ENCODE measurements at regions not wholly inside any gene's neighbourhood (a gene's known extent, or its start where the extent isn't known, plus 50 kb on each side); places are given as distances from the start of the nearest gene placed in this dataset.

DNA sequence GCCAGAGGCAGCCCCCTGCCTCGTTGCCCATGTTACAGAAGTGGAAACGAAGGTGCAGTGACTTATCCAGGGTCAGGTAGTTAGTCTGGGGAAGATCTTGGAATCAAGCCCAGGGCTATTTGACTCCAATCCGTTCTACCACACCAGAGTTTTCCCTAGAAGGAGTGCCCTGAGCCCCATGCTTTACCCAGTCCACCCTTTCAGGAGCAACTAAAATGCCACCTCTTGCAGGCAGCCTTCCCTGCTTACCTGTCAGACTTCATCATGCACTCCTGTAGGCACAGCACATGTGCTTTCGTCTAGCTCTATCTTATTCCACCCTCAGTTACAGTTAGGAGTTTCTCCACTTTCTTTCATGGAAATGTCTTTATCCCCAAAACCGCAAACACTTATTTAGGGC is 80.2 kb downstream of the CHST1 start:
- ATAC-seq (ENCODE audit: low read depth) (no peak), DNase-seq (ENCODE audit: low spot score) (no peak)
- no peak overlapping the region for H3K27ac ChIP-seq (ENCODE audit: poor library complexity, severe bottlenecking)

DNA sequence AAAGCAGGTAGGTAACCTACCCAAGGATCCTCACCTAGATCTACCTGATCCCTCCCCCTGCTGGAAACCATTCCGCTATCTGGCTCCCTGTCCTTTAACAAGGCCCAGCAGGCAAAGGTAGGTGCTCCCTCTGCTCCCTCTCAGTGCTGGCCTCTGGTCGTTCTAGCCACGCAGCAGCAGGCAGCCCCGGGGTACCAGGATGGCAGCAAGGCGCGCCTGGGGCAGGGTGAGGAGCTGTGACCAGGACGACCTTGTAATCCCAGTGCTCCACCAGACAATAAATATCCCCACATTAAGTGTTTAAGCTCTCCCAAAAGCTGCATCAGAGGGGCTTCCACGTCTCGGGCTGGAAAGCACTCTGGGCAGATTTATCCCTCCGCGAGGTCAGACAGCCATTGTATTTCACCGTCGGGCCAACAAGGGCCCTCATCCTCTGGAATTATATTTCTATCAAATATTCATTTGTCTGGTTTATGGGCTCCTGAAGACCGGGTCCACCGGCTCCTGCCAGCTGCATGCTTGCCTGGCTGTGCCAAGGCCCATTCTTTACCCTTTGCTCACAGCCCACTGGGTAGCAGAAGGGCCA is 81.3 kb downstream of the CHST1 start:
- DNase-seq (ENCODE audit: low spot score) (no peak), ATAC-seq (ENCODE audit: low read depth) (no peak)
- H3K27ac ChIP-seq (ENCODE audit: poor library complexity, severe bottlenecking): no peak overlapping the region
- no peak overlapping the region for H3K4me3 ChIP-seq (ENCODE audit: severe bottlenecking)
- no peaks in the 10 kb centered on the region for H3K9me3 ChIP-seq (ENCODE audit: severe bottlenecking)
- H3K27me3 ChIP-seq (ENCODE audit: insufficient read depth, poor library complexity, severe bottlenecking): peaks cover 3% of the 10 kb centered on the region
- no peaks in the 10 kb centered on the region for H3K36me3 ChIP-seq (ENCODE audit: low read depth)
- TF ChIP-seq, protein P1, sequence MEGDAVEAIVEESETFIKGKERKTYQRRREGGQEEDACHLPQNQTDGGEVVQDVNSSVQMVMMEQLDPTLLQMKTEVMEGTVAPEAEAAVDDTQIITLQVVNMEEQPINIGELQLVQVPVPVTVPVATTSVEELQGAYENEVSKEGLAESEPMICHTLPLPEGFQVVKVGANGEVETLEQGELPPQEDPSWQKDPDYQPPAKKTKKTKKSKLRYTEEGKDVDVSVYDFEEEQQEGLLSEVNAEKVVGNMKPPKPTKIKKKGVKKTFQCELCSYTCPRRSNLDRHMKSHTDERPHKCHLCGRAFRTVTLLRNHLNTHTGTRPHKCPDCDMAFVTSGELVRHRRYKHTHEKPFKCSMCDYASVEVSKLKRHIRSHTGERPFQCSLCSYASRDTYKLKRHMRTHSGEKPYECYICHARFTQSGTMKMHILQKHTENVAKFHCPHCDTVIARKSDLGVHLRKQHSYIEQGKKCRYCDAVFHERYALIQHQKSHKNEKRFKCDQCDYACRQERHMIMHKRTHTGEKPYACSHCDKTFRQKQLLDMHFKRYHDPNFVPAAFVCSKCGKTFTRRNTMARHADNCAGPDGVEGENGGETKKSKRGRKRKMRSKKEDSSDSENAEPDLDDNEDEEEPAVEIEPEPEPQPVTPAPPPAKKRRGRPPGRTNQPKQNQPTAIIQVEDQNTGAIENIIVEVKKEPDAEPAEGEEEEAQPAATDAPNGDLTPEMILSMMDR (IDR thresholded peaks at IDR 0.05; ENCODE audit: poor library complexity, severe bottlenecking): no peak
- H3K4me1 ChIP-seq (ENCODE audit: insufficient read depth, poor library complexity, severe bottlenecking): no peaks in the 10 kb centered on the region

More for the DNA sequence above, 80.2 kb downstream of the CHST1 start:
- peaks cover 3% of the 10 kb centered on the region for H3K27me3 ChIP-seq (ENCODE audit: insufficient read depth, poor library complexity, severe bottlenecking)
- H3K9me3 ChIP-seq (ENCODE audit: severe bottlenecking): no peaks in the 10 kb centered on the region
- no peaks in the 10 kb centered on the region for H3K36me3 ChIP-seq (ENCODE audit: low read depth)
- TF ChIP-seq, protein P1 (IDR thresholded peaks at IDR 0.05; ENCODE audit: poor library complexity, severe bottlenecking): no peak
- no peak overlapping the region for H3K4me3 ChIP-seq (ENCODE audit: severe bottlenecking)
- no peaks in the 10 kb centered on the region for H3K4me1 ChIP-seq (ENCODE audit: insufficient read depth, poor library complexity, severe bottlenecking)

DNA sequence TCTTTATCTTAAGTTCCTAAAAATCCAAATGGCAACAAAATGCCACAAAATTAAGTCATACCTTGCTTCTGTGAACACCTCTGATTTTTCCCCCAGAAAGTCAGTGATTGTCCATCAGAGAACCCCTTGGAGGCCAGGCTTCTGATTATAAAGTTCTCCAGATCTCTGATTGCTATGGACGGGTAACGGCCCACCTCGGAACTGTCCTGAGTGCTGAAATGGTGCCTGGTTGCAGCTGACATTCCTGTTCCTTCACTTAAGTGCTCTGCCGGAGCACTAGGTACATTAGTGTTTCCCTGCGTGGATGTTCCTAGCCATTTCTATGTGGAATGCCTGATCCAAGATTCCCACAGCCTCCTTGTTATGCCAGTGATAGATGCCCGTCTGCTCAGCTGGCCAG is 85.0 kb downstream of the CHST1 start:
- ATAC-seq (ENCODE audit: low read depth) (0 out of 3 replicates have a peak, but pooled peaks have one; percentile 45), DNase-seq (ENCODE audit: low spot score) (no peak)
- Histone ChIP-seq H3K4me1 (ENCODE audit: insufficient read depth, poor library complexity, severe bottlenecking) (no peaks in the 10 kb centered on the region), H3K27ac (ENCODE audit: poor library complexity, severe bottlenecking) (no peak overlapping the region), H3K27me3 (ENCODE audit: insufficient read depth, poor library complexity, severe bottlenecking) (no peaks in the 10 kb centered on the region), H3K36me3 (ENCODE audit: low read depth) (no peaks in the 10 kb centered on the region), H3K9me3 (ENCODE audit: severe bottlenecking) (no peaks in the 10 kb centered on the region), H3K4me3 (ENCODE audit: severe bottlenecking) (no peak overlapping the region)
- TF ChIP-seq, protein P1 (IDR thresholded peaks at IDR 0.05; ENCODE audit: poor library complexity, severe bottlenecking): no peak

DNA sequence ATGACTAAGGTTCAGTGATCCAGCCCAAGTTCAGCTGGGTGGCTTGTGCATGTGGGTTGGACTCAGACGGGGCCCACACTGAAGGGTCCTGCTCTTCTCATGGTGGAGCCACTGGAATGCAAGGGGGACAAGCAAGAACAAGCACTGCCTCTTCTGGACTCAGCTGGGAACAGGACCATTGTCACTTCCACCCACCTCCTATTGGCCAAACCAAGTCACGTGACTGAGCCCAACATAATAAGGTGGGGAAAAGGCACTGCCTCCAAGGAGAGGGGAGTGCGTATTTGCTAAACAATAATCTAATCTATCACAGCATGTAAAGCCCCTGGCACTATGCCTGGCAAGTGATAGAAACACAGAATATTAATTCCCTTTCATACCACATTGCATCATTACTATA is 87.1 kb downstream of the CHST1 start:
- no peaks in the 10 kb centered on the region for H3K27me3 ChIP-seq (ENCODE audit: insufficient read depth, poor library complexity, severe bottlenecking)
- TF ChIP-seq, protein P1 (IDR thresholded peaks at IDR 0.05; ENCODE audit: poor library complexity, severe bottlenecking): no peak
- DNase-seq (ENCODE audit: low spot score): no peak

DNA sequence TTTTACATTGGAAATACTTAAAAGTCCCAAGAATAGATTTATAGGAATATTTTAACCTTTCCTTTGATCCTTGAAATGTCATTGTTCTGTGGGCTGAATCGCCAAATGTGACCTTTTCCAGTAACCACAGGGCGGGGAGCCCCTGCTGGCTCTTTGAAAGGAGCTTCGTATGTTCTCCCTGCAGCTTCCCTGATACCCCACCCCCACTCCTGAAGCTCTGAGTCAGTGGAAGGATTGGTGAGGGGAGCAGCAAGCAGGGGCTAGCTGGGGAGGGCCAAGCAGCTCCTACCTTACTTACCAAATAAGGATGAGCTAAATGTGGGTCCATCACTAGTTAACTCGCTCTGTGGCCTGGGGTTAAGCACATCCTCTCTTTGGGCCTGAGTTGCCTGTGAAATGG is 87.7 kb downstream of the CHST1 start:
- ATAC-seq (ENCODE audit: low read depth) (no peak), DNase-seq (ENCODE audit: low spot score) (no peak)
- Histone ChIP-seq H3K27ac (ENCODE audit: poor library complexity, severe bottlenecking) (no peak overlapping the region), H3K9me3 (ENCODE audit: severe bottlenecking) (no peaks in the 10 kb centered on the region), H3K4me1 (ENCODE audit: insufficient read depth, poor library complexity, severe bottlenecking) (no peaks in the 10 kb centered on the region), H3K4me3 (ENCODE audit: severe bottlenecking) (no peak overlapping the region), H3K36me3 (ENCODE audit: low read depth) (no peaks in the 10 kb centered on the region), H3K27me3 (ENCODE audit: insufficient read depth, poor library complexity, severe bottlenecking) (no peaks in the 10 kb centered on the region)
- TF ChIP-seq, protein P1 (IDR thresholded peaks at IDR 0.05; ENCODE audit: poor library complexity, severe bottlenecking): no peak

More for the DNA sequence above, 87.1 kb downstream of the CHST1 start:
- Histone ChIP-seq H3K4me1 (ENCODE audit: insufficient read depth, poor library complexity, severe bottlenecking) (no peaks in the 10 kb centered on the region), H3K36me3 (ENCODE audit: low read depth) (no peaks in the 10 kb centered on the region), H3K27ac (ENCODE audit: poor library complexity, severe bottlenecking) (no peak overlapping the region), H3K9me3 (ENCODE audit: severe bottlenecking) (no peaks in the 10 kb centered on the region), H3K4me3 (ENCODE audit: severe bottlenecking) (no peak overlapping the region)
- no peak for ATAC-seq (ENCODE audit: low read depth)

All from RWPE2 (cell line).